Peyer's patch (tissue), 4 donors: ENCODE measurements at regions not wholly inside any gene's neighbourhood (a gene's known extent, or its start where the extent isn't known, plus 50 kb on each side); places are given as distances from the start of the nearest gene placed in this dataset.
A peak's percentile ranks its signal among the peaks of the same experiment; 100 is the strongest.

ENCODE experiments used
- DNase-seq, 3 donors: peaks; one replicate each; pipeline ENCODE4 v3.0.0-alpha.2; 2017 to 2019
- H3K27ac ChIP-seq, 4 donors: fragments of 200-600 bp; sonication (generic); one replicate each; pipeline ENCODE4 v1.5.1; 2016 to 2019
- H3K27me3 ChIP-seq, 2 donors: fragments of 200-600 bp; sonication (generic); one replicate each; pipeline ENCODE4 v1.5.1; 2019
- H3K36me3 ChIP-seq, 3 donors: fragments of 200-600 bp; sonication (generic); one replicate each; pipeline ENCODE4 v1.5.1; 2016 to 2019
- H3K4me1 ChIP-seq, 4 donors: fragments of 200-600 bp; sonication (generic); one replicate each; pipeline ENCODE4 v1.5.1; 2016 to 2019
- H3K4me3 ChIP-seq, 4 donors: fragments of 200-600 bp; sonication (generic); 1 replicate in 3 of 4; 2 replicates in 1 of 4; pipeline ENCODE4 v1.5.1; 2016 to 2019; ENCODE audit warnings: mild to moderate bottlenecking in 1 of 4
- H3K9me3 ChIP-seq, 4 donors: fragments of 200-600 bp; sonication (generic); one replicate each; pipeline ENCODE4 v1.5.1; 2016 to 2019; ENCODE audit warnings: mild to moderate bottlenecking in 1 of 4
- POLR2A ChIP-seq, 2 donors: fragments of 450-650 bp; IDR thresholded peaks; one replicate each; pipeline ENCODE4 v1.5.1; 2017; ENCODE audit warnings: antibody characterized with exemption in 2 of 2, mild to moderate bottlenecking in 2 of 2, moderate library complexity in 2 of 2
- TF ChIP-seq, protein P1 (sequence below), 6 experiments: fragments of 450-650 bp in 4 of 6; fragments of 200-600 bp in 2 of 6; sonication (generic) in 1 of 6; IDR thresholded peaks; one replicate each; pipeline ENCODE4 v1.5.1; 2017 to 2019; ENCODE audit warnings: antibody characterized with exemption in 6 of 6, mild to moderate bottlenecking in 3 of 6, moderate library complexity in 1 of 6

DNA sequence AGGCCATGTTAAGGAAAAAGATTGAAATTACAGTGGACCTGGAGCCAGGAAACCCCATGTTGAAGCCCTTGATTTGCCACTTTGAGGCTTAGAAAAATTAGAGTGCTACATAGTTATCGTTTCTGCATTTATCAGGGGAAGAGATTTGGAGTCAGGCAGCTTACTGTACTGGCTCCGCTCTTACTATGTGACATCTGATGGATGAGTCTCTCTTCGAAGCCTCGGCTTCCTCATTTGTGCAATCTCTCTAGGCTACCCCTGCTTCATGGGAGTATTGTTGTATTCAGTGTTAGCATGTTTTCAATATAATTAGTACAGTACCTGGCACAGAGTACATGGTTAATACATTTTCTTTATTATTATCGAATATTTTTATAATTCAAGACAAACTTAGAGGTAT is 480.4 kb upstream of the USP24 start:
- Histone ChIP-seq H3K4me3 (no peak overlapping the region), H3K27me3 (no peaks in the 10 kb centered on the region), H3K9me3 (no peaks in the 10 kb centered on the region), H3K4me1 (no peaks in the 10 kb centered on the region), H3K36me3 (no peaks in the 10 kb centered on the region), H3K27ac (peak overlapping the region in 1 of 4 donors; percentile 30)
- TF ChIP-seq POLR2A (IDR thresholded peaks at IDR 0.05) = no peak
- TF ChIP-seq, protein P1, sequence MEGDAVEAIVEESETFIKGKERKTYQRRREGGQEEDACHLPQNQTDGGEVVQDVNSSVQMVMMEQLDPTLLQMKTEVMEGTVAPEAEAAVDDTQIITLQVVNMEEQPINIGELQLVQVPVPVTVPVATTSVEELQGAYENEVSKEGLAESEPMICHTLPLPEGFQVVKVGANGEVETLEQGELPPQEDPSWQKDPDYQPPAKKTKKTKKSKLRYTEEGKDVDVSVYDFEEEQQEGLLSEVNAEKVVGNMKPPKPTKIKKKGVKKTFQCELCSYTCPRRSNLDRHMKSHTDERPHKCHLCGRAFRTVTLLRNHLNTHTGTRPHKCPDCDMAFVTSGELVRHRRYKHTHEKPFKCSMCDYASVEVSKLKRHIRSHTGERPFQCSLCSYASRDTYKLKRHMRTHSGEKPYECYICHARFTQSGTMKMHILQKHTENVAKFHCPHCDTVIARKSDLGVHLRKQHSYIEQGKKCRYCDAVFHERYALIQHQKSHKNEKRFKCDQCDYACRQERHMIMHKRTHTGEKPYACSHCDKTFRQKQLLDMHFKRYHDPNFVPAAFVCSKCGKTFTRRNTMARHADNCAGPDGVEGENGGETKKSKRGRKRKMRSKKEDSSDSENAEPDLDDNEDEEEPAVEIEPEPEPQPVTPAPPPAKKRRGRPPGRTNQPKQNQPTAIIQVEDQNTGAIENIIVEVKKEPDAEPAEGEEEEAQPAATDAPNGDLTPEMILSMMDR (IDR thresholded peaks at IDR 0.05) = no peak
- no peak for DNase-seq

DNA sequence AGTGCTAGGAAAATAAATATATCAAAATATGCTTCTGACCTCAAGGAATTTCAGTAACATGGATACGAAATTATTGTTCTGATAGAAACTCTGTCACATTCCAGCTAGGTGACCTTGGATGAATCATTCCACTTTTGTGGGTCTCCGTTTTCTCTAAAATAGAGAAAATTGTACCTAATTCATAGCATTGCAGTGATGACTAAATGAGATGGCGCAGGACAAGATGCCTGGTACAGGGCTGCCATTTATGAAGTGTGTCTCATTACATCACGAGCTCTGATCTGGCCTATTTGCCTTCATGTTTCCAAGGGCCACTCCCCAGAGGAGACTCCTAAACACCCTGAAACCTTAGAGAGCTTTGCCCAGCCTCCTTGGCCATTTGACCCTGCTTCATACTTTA is 480.0 kb upstream of the USP24 start:
- no peak for TF ChIP-seq POLR2A (IDR thresholded peaks at IDR 0.05)
- TF ChIP-seq, protein P1 (IDR thresholded peaks at IDR 0.05) = no peak
- H3K4me1 ChIP-seq = no peaks in the 10 kb centered on the region
- H3K27ac ChIP-seq = no peak overlapping the region
- no peak overlapping the region for H3K4me3 ChIP-seq
- no peak for DNase-seq
- no peaks in the 10 kb centered on the region for H3K36me3 ChIP-seq
- no peaks in the 10 kb centered on the region for H3K27me3 ChIP-seq
- H3K9me3 ChIP-seq = no peaks in the 10 kb centered on the region

DNA sequence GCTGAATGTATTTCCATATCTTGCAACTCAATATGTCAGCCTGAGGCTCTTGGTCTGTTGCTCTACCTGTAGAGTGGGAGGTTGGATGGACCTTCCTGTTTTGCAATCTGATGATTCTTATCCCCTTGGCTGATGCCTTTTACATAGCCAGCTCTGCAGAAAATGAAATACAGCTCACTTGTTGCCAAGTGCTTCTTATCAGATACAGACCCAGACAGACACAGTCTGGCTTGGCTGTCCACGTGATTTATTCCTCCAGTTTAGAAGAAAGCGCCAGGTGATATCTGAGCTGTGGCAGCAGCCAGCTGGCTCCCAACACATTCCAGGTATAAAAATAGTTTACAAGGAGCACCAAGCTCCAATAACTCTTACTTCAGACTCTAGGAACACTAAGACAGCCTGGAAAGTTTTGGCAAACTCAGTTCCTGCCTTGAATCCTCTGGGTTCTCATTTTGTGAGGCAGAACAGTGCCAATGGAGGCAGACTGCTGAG is 479.2 kb upstream of the USP24 start:
- H3K36me3 ChIP-seq = no peaks in the 10 kb centered on the region
- H3K27ac ChIP-seq = no peak overlapping the region
- H3K9me3 ChIP-seq = no peaks in the 10 kb centered on the region
- DNase-seq = no peak
- H3K4me1 ChIP-seq = no peaks in the 10 kb centered on the region
- no peaks in the 10 kb centered on the region for H3K27me3 ChIP-seq
- no peak overlapping the region for H3K4me3 ChIP-seq
- no peak for TF ChIP-seq POLR2A (IDR thresholded peaks at IDR 0.05)
- TF ChIP-seq, protein P1 (IDR thresholded peaks at IDR 0.05) = no peak

DNA sequence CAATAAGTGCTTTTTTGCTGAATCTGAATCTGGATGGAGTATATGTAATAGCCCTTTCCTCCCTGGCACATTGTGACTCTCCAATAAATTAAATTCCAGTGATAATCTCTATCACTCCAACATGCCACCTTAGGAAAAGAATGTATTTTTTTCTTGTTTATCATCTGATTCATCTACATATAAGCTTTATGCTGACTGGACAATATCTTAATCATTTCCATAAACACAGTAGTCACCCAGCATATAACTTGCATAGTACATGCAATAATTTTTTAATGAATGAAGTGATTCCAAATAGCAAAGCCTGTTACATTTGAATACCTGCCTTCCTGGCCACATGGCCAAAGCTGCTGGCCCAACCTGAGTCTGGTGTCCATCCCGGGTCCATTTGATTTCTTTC is 477.6 kb upstream of the USP24 start:
- Histone ChIP-seq H3K36me3 (no peaks in the 10 kb centered on the region), H3K27me3 (no peaks in the 10 kb centered on the region), H3K27ac (no peak overlapping the region), H3K4me1 (no peaks in the 10 kb centered on the region), H3K4me3 (no peak overlapping the region), H3K9me3 (no peaks in the 10 kb centered on the region)
- no peak for DNase-seq
- TF ChIP-seq POLR2A (IDR thresholded peaks at IDR 0.05) = no peak
- TF ChIP-seq, protein P1 (IDR thresholded peaks at IDR 0.05) = no peak

DNA sequence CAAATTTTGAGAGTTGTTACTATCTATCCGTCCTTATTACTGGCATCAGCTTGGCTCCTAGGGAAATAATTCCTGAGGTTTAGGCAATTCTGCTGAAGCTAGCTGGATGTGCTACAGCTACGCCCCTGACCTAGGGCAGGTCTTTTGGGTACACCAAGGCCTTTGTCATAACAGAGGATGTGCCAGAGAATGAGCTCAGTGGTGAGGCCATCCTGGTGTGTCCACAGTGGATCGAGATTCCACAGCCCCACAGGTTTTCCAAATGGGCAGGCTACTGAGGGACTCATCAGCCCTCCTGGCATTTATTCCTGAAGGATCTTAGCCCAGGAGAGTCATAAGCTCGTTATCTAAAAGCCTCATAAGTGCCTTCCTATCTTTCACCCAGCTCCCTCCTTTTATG is 475.2 kb upstream of the USP24 start:
- Histone ChIP-seq H3K4me3 (no peak overlapping the region), H3K27ac (no peak overlapping the region), H3K36me3 (no peaks in the 10 kb centered on the region), H3K9me3 (no peaks in the 10 kb centered on the region), H3K27me3 (no peaks in the 10 kb centered on the region), H3K4me1 (no peaks in the 10 kb centered on the region)
- DNase-seq = peak in 1 of 3 donors; percentile 47
- TF ChIP-seq POLR2A (IDR thresholded peaks at IDR 0.05) = no peak
- TF ChIP-seq, protein P1 (IDR thresholded peaks at IDR 0.05) = no peak

DNA sequence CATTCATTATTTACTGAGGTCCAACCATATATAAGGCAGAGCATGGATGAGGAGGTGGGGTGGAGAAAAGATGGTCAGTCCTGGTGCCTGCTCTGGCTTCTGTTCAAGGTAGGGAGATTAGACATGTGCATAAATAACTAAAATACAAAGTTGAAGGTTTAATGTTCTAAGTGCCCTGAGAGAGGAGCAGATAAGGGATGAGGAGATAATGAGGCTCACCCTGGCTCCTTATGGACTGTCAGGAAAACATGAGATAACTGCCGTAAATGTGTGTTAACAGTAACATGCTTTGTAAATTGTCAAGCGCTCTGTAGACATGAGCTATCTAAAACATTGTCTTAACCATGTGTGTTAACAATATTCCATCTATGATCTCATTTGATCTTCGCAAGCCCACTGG is 474.6 kb upstream of the USP24 start:
- H3K27me3 ChIP-seq = no peaks in the 10 kb centered on the region
- DNase-seq = no peak
- H3K9me3 ChIP-seq = no peaks in the 10 kb centered on the region
- no peak overlapping the region for H3K27ac ChIP-seq
- TF ChIP-seq, protein P1 (IDR thresholded peaks at IDR 0.05) = no peak
- TF ChIP-seq POLR2A (IDR thresholded peaks at IDR 0.05) = no peak
- no peaks in the 10 kb centered on the region for H3K36me3 ChIP-seq
- H3K4me3 ChIP-seq = no peak overlapping the region
- H3K4me1 ChIP-seq = no peaks in the 10 kb centered on the region
